ENCODE measurements at regions not wholly inside any gene's neighbourhood (a gene's known extent, or its start where the extent isn't known, plus 50 kb on each side); places are given as distances from the start of the nearest gene placed in this dataset.

- TF ChIP-seq CTCF (conservative IDR thresholded peaks at IDR 0.05; ENCODE audit: low read depth, low read length) (no peak), MXI1 (IDR thresholded peaks at IDR 0.05; ENCODE audit: borderline replicate concordance, low read depth, low read length) (no peak), RAD21 (IDR thresholded peaks at IDR 0.05; ENCODE audit: low read length) (no peak), USF2 (IDR thresholded peaks at IDR 0.05; ENCODE audit: low read depth, low read length) (no peak), POLR2A (IDR thresholded peaks at IDR 0.05; ENCODE audit: low read depth, low read length) (no peak), SMC3 (IDR thresholded peaks at IDR 0.05; ENCODE audit: low read depth, low read length) (no peak), FOS (IDR thresholded peaks at IDR 0.05; ENCODE audit: low read depth, low read length) (no peak), MAZ (IDR thresholded peaks at IDR 0.05; ENCODE audit: borderline replicate concordance, low read depth, low read length) (no peak), RFX5 (IDR thresholded peaks at IDR 0.05; ENCODE audit: low read depth, low read length) (no peak)
Measured at GRCh38 chr5:86861512-86861911, 243.8 kb downstream of the COX7C start.
